Hematopoietic multipotent progenitor cell (in vitro differentiated cells): ENCODE measurements at regions not wholly inside any gene's neighbourhood (a gene's known extent, or its start where the extent isn't known, plus 50 kb on each side); places are given as distances from the start of the nearest gene placed in this dataset. TPM values are rescaled to one million over a fixed set of nuclear protein-coding genes. Genes with fewer than 3 reads are reported as not detected.

Source experiments
- small RNA-seq: library from RNA; depleted of rRNA; stranded (forward); fragments of <200 nt; gene quantifications from one replicate; pipeline ENCODE3, GENCODE V24; 2012

Small RNA genes lying in the stretch of these regions (small RNA-seq; reads per million reads assigned to genes)
- gene AC136428.2 (not detected), gene ENPP7P13 (not detected)
